OCI-LY1 (cell line): ENCODE measurements at regions not wholly inside any gene's neighbourhood (a gene's known extent, or its start where the extent isn't known, plus 50 kb on each side); places are given as distances from the start of the nearest gene placed in this dataset.

Experiments
- H2AFZ ChIP-seq: fragments of 200-600 bp; sonication (generic), shearing (Covaris generic); 2 replicates; pipeline ENCODE4 v1.6.0; 2014; ENCODE audit warnings: antibody characterized with exemption, mild to moderate bottlenecking, low read length
- H3F3A ChIP-seq: fragments of 200-600 bp; sonication (generic), shearing (Covaris generic); 2 replicates; pipeline ENCODE4 v1.6.0; 2014; ENCODE audit warnings: mild to moderate bottlenecking, antibody characterized with exemption, low read length, moderate library complexity; ENCODE audit not compliant: insufficient read depth
- H3K27ac ChIP-seq: fragments of 200-600 bp; sonication (generic); 2 replicates; pipeline ENCODE4 v1.5.1; 2014; ENCODE audit warnings: low read length, mixed run types, mild to moderate bottlenecking, low read depth; ENCODE audit not compliant: poor library complexity, severe bottlenecking
- H3K27me3 ChIP-seq: fragments of 200-600 bp; sonication (generic); 2 replicates; pipeline ENCODE4 v1.6.0; 2014; ENCODE audit warnings: antibody characterized with exemption, mild to moderate bottlenecking, low read length, moderate library complexity; ENCODE audit not compliant: insufficient read depth
- H3K36me3 ChIP-seq: fragments of 200-600 bp; sonication (generic); 2 replicates; pipeline ENCODE4 v1.6.1; 2014; ENCODE audit warnings: mild to moderate bottlenecking, antibody characterized with exemption, low read length, moderate library complexity, mixed read lengths; ENCODE audit not compliant: insufficient read depth
- H3K4me1 ChIP-seq: fragments of 200-600 bp; sonication (generic); 2 replicates; pipeline ENCODE4 v1.5.1; 2014; ENCODE audit warnings: mild to moderate bottlenecking, low read length, moderate library complexity; ENCODE audit not compliant: insufficient read depth, severe bottlenecking
- H3K4me2 ChIP-seq: fragments of 200-600 bp; sonication (generic), shearing (Covaris generic); 2 replicates; pipeline ENCODE4 v1.6.1; 2014; ENCODE audit warnings: low read length
- H3K4me3 ChIP-seq: fragments of 200-600 bp; sonication (generic); 2 replicates; pipeline ENCODE4 v1.5.1; 2014; ENCODE audit warnings: low read length, low read depth, mild to moderate bottlenecking, mixed read lengths; ENCODE audit not compliant: poor library complexity, severe bottlenecking
- H3K79me2 ChIP-seq: fragments of 200-600 bp; shearing (Covaris generic); 2 replicates; pipeline ENCODE4 v1.6.1; 2016; ENCODE audit warnings: mixed run types, low read length, mixed read lengths; ENCODE audit not compliant: insufficient read depth
- H3K9ac ChIP-seq: fragments of 200-600 bp; sonication (generic), shearing (Covaris generic); 2 replicates; pipeline ENCODE4 v1.6.1; 2014; ENCODE audit warnings: mild to moderate bottlenecking, low read length, mixed read lengths
- H3K9me2 ChIP-seq: fragments of 200-600 bp; sonication (generic), shearing (Covaris generic); 2 replicates; pipeline ENCODE4 v1.6.1; 2014; ENCODE audit warnings: low read depth, mild to moderate bottlenecking, low read length, mixed read lengths
- H3K9me3 ChIP-seq: fragments of 200-600 bp; shearing (Covaris generic); 2 replicates; pipeline ENCODE4 v1.6.1; 2014; ENCODE audit warnings: low read length, mixed read lengths
- H4K20me1 ChIP-seq: fragments of 200-600 bp; sonication (generic), shearing (Covaris generic); 2 replicates; pipeline ENCODE4 v1.6.0; 2016; ENCODE audit warnings: mild to moderate bottlenecking, low read length; ENCODE audit not compliant: insufficient read depth
- CTCF ChIP-seq: fragments of 200-600 bp; sonication (generic), shearing (Covaris generic); IDR thresholded peaks from 2 replicates; pipeline ENCODE4 v1.5.1; 2017; ENCODE audit warnings: mild to moderate bottlenecking, antibody characterized with exemption, low read length, moderate library complexity, mixed read lengths
- EZH2 ChIP-seq: fragments of 200-600 bp; sonication (generic), shearing (Covaris generic); IDR thresholded peaks from 2 replicates; pipeline ENCODE4 v1.8.0; 2017; ENCODE audit warnings: borderline replicate concordance, mixed run types, mild to moderate bottlenecking, antibody characterized with exemption, low read length, moderate library complexity, mixed read lengths

GRCh38 chr3:109656225-109656624, 318.9 kb upstream of the DPPA4 start:
- Histone ChIP-seq H3K9me3 (no peaks in the 10 kb centered on the region), H3K4me1 (no peaks in the 10 kb centered on the region), H3K4me2 (no peak overlapping the region), H3K9me2 (no peaks in the 10 kb centered on the region), H3K27ac (no peak overlapping the region), H4K20me1 (no peaks in the 10 kb centered on the region), H3K36me3 (peaks cover 4% of the 10 kb centered on the region; the same call in 1 of the 2 replicates), H3K4me3 (no peak overlapping the region), H2AFZ (no peak overlapping the region), H3K79me2 (no peaks in the 10 kb centered on the region), H3K9ac (no peak overlapping the region), H3K27me3 (no peaks in the 10 kb centered on the region), H3F3A (no peaks in the 10 kb centered on the region)
- TF ChIP-seq CTCF = no peak
- TF ChIP-seq EZH2 = no peak

GRCh38 chr3:109678600-109678999, 341.3 kb upstream of the DPPA4 start:
- Histone ChIP-seq H3K4me2 (no peak overlapping the region), H3K9ac (no peak overlapping the region), H3K9me2 (no peaks in the 10 kb centered on the region), H3F3A (no peaks in the 10 kb centered on the region), H3K36me3 (no peaks in the 10 kb centered on the region), H2AFZ (no peak overlapping the region), H3K27me3 (no peaks in the 10 kb centered on the region), H3K4me1 (no peaks in the 10 kb centered on the region), H3K4me3 (no peak overlapping the region), H3K9me3 (no peaks in the 10 kb centered on the region), H3K79me2 (no peaks in the 10 kb centered on the region), H3K27ac (no peak overlapping the region), H4K20me1 (no peaks in the 10 kb centered on the region)
- TF ChIP-seq CTCF (no peak), EZH2 (no peak)

- Histone ChIP-seq H3K9me2 (no peaks in the 10 kb centered on the region), H3K9me3 (no peaks in the 10 kb centered on the region), H3K9ac (no peak overlapping the region), H3K27ac (no peak overlapping the region), H4K20me1 (no peaks in the 10 kb centered on the region), H3K4me2 (no peak overlapping the region), H3K27me3 (no peaks in the 10 kb centered on the region), H3K4me3 (no peak overlapping the region), H3K79me2 (no peaks in the 10 kb centered on the region), H3K4me1 (no peaks in the 10 kb centered on the region), H3K36me3 (no peaks in the 10 kb centered on the region), H2AFZ (no peak overlapping the region), H3F3A (no peaks in the 10 kb centered on the region)
- TF ChIP-seq CTCF = no peak
- no peak for TF ChIP-seq EZH2
These were observed 342.3 kb upstream of the DPPA4 start for GRCh38 chr3:109679664-109680063.
